WERI-Rb-1 (cell line): ENCODE measurements at regions not wholly inside any gene's neighbourhood (a gene's known extent, or its start where the extent isn't known, plus 50 kb on each side); places are given as distances from the start of the nearest gene placed in this dataset.

ENCODE experiments used
- DNase-seq: peaks from one replicate; pipeline ENCODE4 v3.0.0-alpha.2; 2020
- H3K27ac ChIP-seq: fragments of 250-450 bp; sonication (Bioruptor Pico); 2 replicates; pipeline ENCODE4 v1.5.1; 2020; ENCODE audit warnings: mild to moderate bottlenecking, moderate library complexity
- H3K27me3 ChIP-seq: fragments of 250-450 bp; sonication (Bioruptor Pico); 2 replicates; pipeline ENCODE4 v1.5.1; 2021; ENCODE audit warnings: mild to moderate bottlenecking, low read depth, moderate library complexity; ENCODE audit not compliant: insufficient read depth, severe bottlenecking
- H3K36me3 ChIP-seq: fragments of 250-450 bp; sonication (Bioruptor Pico); 2 replicates; pipeline ENCODE4 v1.5.1; 2020; ENCODE audit warnings: mild to moderate bottlenecking, moderate library complexity
- H3K4me3 ChIP-seq: 2 replicates; pipeline ENCODE4 v1.5.1; 2011; ENCODE audit warnings: low read depth, mild to moderate bottlenecking, control low read depth, low read length
- H3K9me3 ChIP-seq: fragments of 250-450 bp; sonication (Bioruptor Pico); 2 replicates; pipeline ENCODE4 v1.5.1; 2021; ENCODE audit warnings: mild to moderate bottlenecking, moderate library complexity; ENCODE audit not compliant: severe bottlenecking
- CTCF ChIP-seq: IDR thresholded peaks from 2 replicates; pipeline ENCODE4 v1.5.1; 2011; ENCODE audit warnings: low read depth, mild to moderate bottlenecking, control low read depth, inconsistent platforms, low read length

- TF ChIP-seq CTCF, result no peak
- no peak for DNase-seq
- no peaks in the 10 kb centered on the region for H3K9me3 ChIP-seq
- H3K27ac ChIP-seq, result no peak overlapping the region
- no peaks in the 10 kb centered on the region for H3K36me3 ChIP-seq
- H3K27me3 ChIP-seq, result no peaks in the 10 kb centered on the region
- H3K4me3 ChIP-seq, result no peak overlapping the region
These were observed 221.7 kb downstream of the CGGBP1 start for GRCh38 chr3:87837076-87837475.

GRCh38 chr3:87836026-87836425 is 222.8 kb downstream of the CGGBP1 start:
- no peak for TF ChIP-seq CTCF
- Histone ChIP-seq H3K36me3 (no peaks in the 10 kb centered on the region), H3K27ac (no peak overlapping the region), H3K27me3 (no peaks in the 10 kb centered on the region), H3K4me3 (no peak overlapping the region), H3K9me3 (no peaks in the 10 kb centered on the region)
- no peak for DNase-seq

DNA sequence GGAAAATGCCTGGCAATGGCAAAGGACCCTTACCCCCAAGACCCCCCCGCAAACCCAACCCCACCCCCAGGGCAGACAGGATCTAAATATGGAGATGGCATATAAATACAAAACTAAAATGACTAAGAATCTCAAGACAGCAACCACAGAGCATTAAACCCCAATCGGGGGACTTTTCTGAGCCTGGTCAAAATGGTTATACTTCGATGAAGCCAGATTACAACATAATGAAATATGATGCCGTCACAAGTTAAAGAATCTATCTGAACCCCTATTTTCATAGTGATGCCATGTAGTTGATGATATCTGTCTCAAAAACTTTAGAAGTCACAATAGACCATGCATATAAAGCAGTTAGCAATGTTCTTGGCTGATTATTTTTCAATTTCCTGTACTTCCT is 223.6 kb downstream of the CGGBP1 start:
- Histone ChIP-seq H3K9me3 (no peaks in the 10 kb centered on the region), H3K27ac (no peak overlapping the region), H3K4me3 (no peak overlapping the region), H3K27me3 (no peaks in the 10 kb centered on the region), H3K36me3 (no peaks in the 10 kb centered on the region)
- DNase-seq, result no peak
- no peak for TF ChIP-seq CTCF

GRCh38 chr3:87834327-87834726 is 224.5 kb downstream of the CGGBP1 start:
- no peaks in the 10 kb centered on the region for H3K36me3 ChIP-seq
- H3K27ac ChIP-seq, result no peak overlapping the region
- no peak for DNase-seq
- no peak for TF ChIP-seq CTCF
- H3K9me3 ChIP-seq, result no peaks in the 10 kb centered on the region
- H3K4me3 ChIP-seq, result no peak overlapping the region
- no peaks in the 10 kb centered on the region for H3K27me3 ChIP-seq

- no peak overlapping the region for H3K4me3 ChIP-seq
- H3K9me3 ChIP-seq, result no peaks in the 10 kb centered on the region
- H3K27me3 ChIP-seq, result no peaks in the 10 kb centered on the region
- no peak for DNase-seq
- no peak for TF ChIP-seq CTCF
- H3K27ac ChIP-seq, result no peak overlapping the region
- H3K36me3 ChIP-seq, result no peaks in the 10 kb centered on the region
These were observed 225.8 kb downstream of the CGGBP1 start for GRCh38 chr3:87833039-87833377.

DNA sequence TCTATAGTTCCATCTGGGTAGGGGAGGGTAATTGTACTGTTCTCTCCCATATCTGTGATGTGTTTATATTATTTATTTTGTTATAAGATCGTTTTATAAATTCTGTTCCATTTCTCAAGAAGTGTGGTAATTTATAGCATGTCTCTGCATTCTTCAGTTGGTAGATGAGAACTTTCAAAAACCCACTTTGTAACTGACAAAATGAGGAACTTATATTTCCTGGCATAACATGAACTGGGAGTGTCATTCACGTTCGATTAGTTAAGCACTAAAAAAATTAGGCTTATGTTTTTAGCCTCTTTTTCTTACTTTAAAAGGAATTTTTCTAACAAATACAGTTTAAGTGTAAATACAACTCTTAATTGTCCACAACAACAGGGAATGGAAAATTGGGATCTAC is 230.8 kb downstream of the CGGBP1 start:
- Histone ChIP-seq H3K4me3 (no peak overlapping the region), H3K36me3 (no peaks in the 10 kb centered on the region), H3K27ac (no peak overlapping the region), H3K9me3 (no peaks in the 10 kb centered on the region), H3K27me3 (no peaks in the 10 kb centered on the region)
- no peak for DNase-seq
- no peak for TF ChIP-seq CTCF
